Parathyroid adenoma (tissue), 2 donors: ENCODE measurements at regions not wholly inside any gene's neighbourhood (a gene's known extent, or its start where the extent isn't known, plus 50 kb on each side); places are given as distances from the start of the nearest gene placed in this dataset.

Experiments used
- H2AFZ ChIP-seq: fragments of 300-600 bp; sonication (generic); one replicate; pipeline ENCODE4 v1.7.0; 2017; ENCODE audit warnings: antibody characterized with exemption, mild to moderate bottlenecking
- H3K27ac ChIP-seq: fragments of 300-600 bp; sonication (generic); one replicate; pipeline ENCODE4 v1.7.0; 2017
- H3K27me3 ChIP-seq: fragments of 300-600 bp; sonication (generic); one replicate; pipeline ENCODE4 v1.7.0; 2017; ENCODE audit warnings: low read length; ENCODE audit not compliant: control insufficient read depth, insufficient read depth
- H3K36me3 ChIP-seq: fragments of 300-600 bp; sonication (generic); one replicate; pipeline ENCODE4 v1.7.0; 2017; ENCODE audit warnings: low read length; ENCODE audit not compliant: control insufficient read depth, insufficient read depth
- H3K4me1 ChIP-seq: fragments of 300-600 bp; sonication (generic); one replicate; pipeline ENCODE4 v1.7.0; 2017; ENCODE audit warnings: control low read depth
- H3K4me2 ChIP-seq: fragments of 300-600 bp; sonication (generic); one replicate; pipeline ENCODE4 v1.7.0; 2017; ENCODE audit warnings: low read length
- H3K4me3 ChIP-seq: fragments of 300-600 bp; sonication (generic); one replicate; pipeline ENCODE4 v1.7.0; 2017; ENCODE audit warnings: low read depth, low read length
- H3K79me2 ChIP-seq: fragments of 300-600 bp; sonication (generic); one replicate; pipeline ENCODE4 v1.7.0; 2017; ENCODE audit warnings: control low read depth
- H3K9ac ChIP-seq: fragments of 300-600 bp; sonication (generic); one replicate; pipeline ENCODE4 v1.7.0; 2017; ENCODE audit warnings: mild to moderate bottlenecking
- H3K9me3 ChIP-seq: fragments of 300-600 bp; sonication (generic); one replicate; pipeline ENCODE4 v1.7.0; 2017; ENCODE audit warnings: low read length; ENCODE audit not compliant: control insufficient read depth
- TF ChIP-seq, protein P1 (sequence below): fragments of 300-600 bp; sonication (generic); IDR thresholded peaks from one replicate; pipeline ENCODE4 v1.7.0; 2017; ENCODE audit warnings: antibody characterized with exemption, mild to moderate bottlenecking
- donor health status: primary hyperparathyroidism.

DNA sequence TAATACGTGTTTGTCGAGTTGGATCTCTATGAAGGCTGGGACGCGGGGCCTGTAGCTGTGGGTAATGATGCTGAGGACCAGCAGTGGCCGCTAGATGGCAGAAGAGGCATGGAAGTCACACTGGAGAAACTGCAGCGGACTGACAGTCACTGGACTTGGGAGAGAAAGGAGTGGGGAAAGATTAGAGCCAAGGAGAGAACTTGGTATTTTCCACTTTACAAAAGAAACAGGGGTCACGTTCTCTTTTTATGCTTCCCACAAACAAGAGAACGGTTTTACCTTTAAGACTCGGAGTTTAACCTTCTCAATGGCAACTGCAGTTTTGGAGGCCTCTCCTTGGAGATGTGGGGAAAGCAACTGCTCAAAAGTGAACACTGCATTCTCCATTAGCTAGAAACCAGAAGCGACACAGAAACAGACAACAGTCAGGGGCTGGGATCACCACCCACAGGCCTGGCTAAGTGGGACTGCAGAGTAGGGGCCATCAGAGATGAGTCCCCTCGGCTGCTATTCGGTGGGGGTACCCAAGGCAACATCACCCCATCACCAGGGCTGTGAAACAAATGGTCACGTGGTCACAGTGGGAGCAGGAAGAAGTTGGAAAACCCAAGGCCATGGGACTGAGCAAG is 51.1 kb upstream of the EDEM3 start:
- Histone ChIP-seq H3K79me2 (no peaks in the 10 kb centered on the region), H3K27ac (no peak overlapping the region), H3K9me3 (no peaks in the 10 kb centered on the region), H3K36me3 (no peaks in the 10 kb centered on the region), H3K4me2 (no peak overlapping the region), H3K4me1 (no peaks in the 10 kb centered on the region), H3K27me3 (no peaks in the 10 kb centered on the region), H3K9ac (no peak overlapping the region), H2AFZ (no peak overlapping the region), H3K4me3 (no peak overlapping the region)
- TF ChIP-seq, protein P1, sequence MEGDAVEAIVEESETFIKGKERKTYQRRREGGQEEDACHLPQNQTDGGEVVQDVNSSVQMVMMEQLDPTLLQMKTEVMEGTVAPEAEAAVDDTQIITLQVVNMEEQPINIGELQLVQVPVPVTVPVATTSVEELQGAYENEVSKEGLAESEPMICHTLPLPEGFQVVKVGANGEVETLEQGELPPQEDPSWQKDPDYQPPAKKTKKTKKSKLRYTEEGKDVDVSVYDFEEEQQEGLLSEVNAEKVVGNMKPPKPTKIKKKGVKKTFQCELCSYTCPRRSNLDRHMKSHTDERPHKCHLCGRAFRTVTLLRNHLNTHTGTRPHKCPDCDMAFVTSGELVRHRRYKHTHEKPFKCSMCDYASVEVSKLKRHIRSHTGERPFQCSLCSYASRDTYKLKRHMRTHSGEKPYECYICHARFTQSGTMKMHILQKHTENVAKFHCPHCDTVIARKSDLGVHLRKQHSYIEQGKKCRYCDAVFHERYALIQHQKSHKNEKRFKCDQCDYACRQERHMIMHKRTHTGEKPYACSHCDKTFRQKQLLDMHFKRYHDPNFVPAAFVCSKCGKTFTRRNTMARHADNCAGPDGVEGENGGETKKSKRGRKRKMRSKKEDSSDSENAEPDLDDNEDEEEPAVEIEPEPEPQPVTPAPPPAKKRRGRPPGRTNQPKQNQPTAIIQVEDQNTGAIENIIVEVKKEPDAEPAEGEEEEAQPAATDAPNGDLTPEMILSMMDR, result peak; percentile 70
